Thyroid gland (tissue), 4 donors: ENCODE measurements at regions not wholly inside any gene's neighbourhood (a gene's known extent, or its start where the extent isn't known, plus 50 kb on each side); places are given as distances from the start of the nearest gene placed in this dataset.

Source experiments
- DNase-seq, 2 donors: peaks; one replicate each; pipeline ENCODE4 v3.0.0-alpha.2; 2019
- H3K27ac ChIP-seq, 3 donors: fragments of 200-600 bp; sonication (generic); 1 replicate in 2 of 3; 2 replicates in 1 of 3; pipeline ENCODE4 v1.5.1; 2016 to 2019; ENCODE audit warnings: mild to moderate bottlenecking in 1 of 3, moderate library complexity in 1 of 3
- H3K27me3 ChIP-seq: fragments of 200-600 bp; sonication (generic); one replicate; pipeline ENCODE4 v1.5.1; 2019
- H3K36me3 ChIP-seq, 2 donors: fragments of 200-600 bp; sonication (generic); one replicate each; pipeline ENCODE4 v1.5.1; 2016 to 2019
- H3K4me1 ChIP-seq, 2 donors: fragments of 200-600 bp; sonication (generic); one replicate each; pipeline ENCODE4 v1.5.1; 2017 to 2019
- H3K4me3 ChIP-seq, 3 donors: fragments of 200-600 bp; sonication (generic); replicated peaks in 1 of 3; 1 replicate in 2 of 3; 2 replicates in 1 of 3; pipeline ENCODE4 v1.5.1; 2016; ENCODE audit warnings: mild to moderate bottlenecking in 1 of 3
- H3K9me3 ChIP-seq: fragments of 200-600 bp; sonication (generic); one replicate; pipeline ENCODE4 v1.5.1; 2017
- POLR2A ChIP-seq, 2 donors: fragments of 450-650 bp; IDR thresholded peaks; one replicate each; pipeline ENCODE4 v1.6.1; 2017; ENCODE audit warnings: antibody characterized with exemption in 2 of 2, mild to moderate bottlenecking in 2 of 2, moderate library complexity in 1 of 2
- WGBS, 2 donors: methylation state at CpG; one replicate each; pipeline ENCODE4 v1.1.5; 2017; 5-methylcytosine and 5-hydroxymethylcytosine counted together
- intact Hi-C: fragments of 100-400 bp; cut with DNase I; formaldehyde crosslinking; loops from one replicate; pipeline ENCODE4 v1.15.1; 2023
- TF ChIP-seq, protein P1 (sequence below), 6 experiments: fragments of 200-600 bp in 3 of 6; fragments of 450-650 bp in 3 of 6; sonication (generic) in 3 of 6; IDR thresholded peaks; one replicate each; pipeline ENCODE4 v1.5.1; 2016 to 2019; ENCODE audit warnings: antibody characterized with exemption in 6 of 6, mild to moderate bottlenecking in 2 of 6, inconsistent platforms in 1 of 6, moderate library complexity in 1 of 6

GRCh38 chr6:81307651-81308214 is 444.7 kb downstream of the TENT5A start:
- TF ChIP-seq, protein P1, sequence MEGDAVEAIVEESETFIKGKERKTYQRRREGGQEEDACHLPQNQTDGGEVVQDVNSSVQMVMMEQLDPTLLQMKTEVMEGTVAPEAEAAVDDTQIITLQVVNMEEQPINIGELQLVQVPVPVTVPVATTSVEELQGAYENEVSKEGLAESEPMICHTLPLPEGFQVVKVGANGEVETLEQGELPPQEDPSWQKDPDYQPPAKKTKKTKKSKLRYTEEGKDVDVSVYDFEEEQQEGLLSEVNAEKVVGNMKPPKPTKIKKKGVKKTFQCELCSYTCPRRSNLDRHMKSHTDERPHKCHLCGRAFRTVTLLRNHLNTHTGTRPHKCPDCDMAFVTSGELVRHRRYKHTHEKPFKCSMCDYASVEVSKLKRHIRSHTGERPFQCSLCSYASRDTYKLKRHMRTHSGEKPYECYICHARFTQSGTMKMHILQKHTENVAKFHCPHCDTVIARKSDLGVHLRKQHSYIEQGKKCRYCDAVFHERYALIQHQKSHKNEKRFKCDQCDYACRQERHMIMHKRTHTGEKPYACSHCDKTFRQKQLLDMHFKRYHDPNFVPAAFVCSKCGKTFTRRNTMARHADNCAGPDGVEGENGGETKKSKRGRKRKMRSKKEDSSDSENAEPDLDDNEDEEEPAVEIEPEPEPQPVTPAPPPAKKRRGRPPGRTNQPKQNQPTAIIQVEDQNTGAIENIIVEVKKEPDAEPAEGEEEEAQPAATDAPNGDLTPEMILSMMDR (IDR thresholded peaks at IDR 0.05) = no peak
- no peak for TF ChIP-seq POLR2A (IDR thresholded peaks at IDR 0.05)
- Histone ChIP-seq H3K4me1 (no peaks in the 10 kb centered on the region), H3K9me3 (no peaks in the 10 kb centered on the region), H3K27ac (no peak overlapping the region), H3K4me3 (no peak overlapping the region), H3K27me3 (no peaks in the 10 kb centered on the region), H3K36me3 (no peaks in the 10 kb centered on the region)
- intact Hi-C loops = no loop called here
- 85 to 89% methylated on average over 4 of the region's 4 CpGs for WGBS, 2 donors
- no peak for DNase-seq

DNA sequence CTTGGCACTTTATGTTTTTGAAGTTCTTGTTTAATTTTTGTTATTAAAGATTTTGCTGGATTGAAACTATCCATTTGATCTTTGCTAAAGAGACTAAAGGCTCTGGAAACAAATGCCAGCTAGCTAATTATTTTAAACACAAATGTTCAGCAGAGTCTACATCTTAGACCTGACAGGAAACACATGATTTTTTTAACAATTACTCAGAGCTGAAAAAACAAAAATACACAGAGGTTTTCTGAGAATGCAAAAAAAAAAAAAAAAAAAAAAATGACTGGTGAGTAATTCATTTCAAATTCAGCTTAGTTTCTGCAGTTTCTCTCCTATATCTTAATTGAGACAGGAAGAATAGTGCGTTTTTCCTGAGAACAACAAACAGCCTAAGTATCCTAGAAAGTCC is 448.0 kb downstream of the TENT5A start:
- no peaks in the 10 kb centered on the region for H3K27me3 ChIP-seq
- no peak for DNase-seq
- H3K27ac ChIP-seq = no peak overlapping the region
- intact Hi-C loops = no loop called here
- 63 to 70% methylated on average over 1 of the region's 1 CpG for WGBS, 2 donors
- TF ChIP-seq, protein P1 (IDR thresholded peaks at IDR 0.05) = no peak
- no peak for TF ChIP-seq POLR2A (IDR thresholded peaks at IDR 0.05)
- no peaks in the 10 kb centered on the region for H3K36me3 ChIP-seq
- H3K9me3 ChIP-seq = no peaks in the 10 kb centered on the region
- no peak overlapping the region for H3K4me3 ChIP-seq
- H3K4me1 ChIP-seq = no peaks in the 10 kb centered on the region

DNA sequence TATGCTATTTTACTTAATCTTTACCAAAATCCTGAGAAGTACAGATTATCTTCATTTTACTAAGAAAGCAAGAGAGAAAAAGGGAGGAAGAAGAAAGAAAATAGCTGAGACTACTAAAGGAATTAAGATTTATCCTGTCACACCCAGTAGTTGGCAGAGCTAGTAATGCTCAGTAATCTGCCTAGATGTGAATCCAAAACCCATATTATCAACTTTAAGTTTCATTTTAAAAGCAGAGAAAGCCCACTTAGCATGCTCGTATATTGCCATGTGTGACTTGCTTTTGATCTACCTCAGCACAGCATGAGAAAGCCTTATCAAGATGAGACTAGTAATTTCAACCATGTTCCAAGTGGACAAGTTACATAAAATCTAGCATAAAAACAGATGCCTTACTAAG is 451.5 kb downstream of the TENT5A start:
- no peak for DNase-seq
- TF ChIP-seq, protein P1 (IDR thresholded peaks at IDR 0.05) = no peak
- TF ChIP-seq POLR2A (IDR thresholded peaks at IDR 0.05) = no peak
- H3K4me3 ChIP-seq = no peak overlapping the region
- WGBS, 2 donors = 75 to 81% methylated on average over 1 of the region's 1 CpG
- H3K27ac ChIP-seq = no peak overlapping the region
- no peaks in the 10 kb centered on the region for H3K4me1 ChIP-seq
- no peaks in the 10 kb centered on the region for H3K27me3 ChIP-seq
- H3K36me3 ChIP-seq = no peaks in the 10 kb centered on the region
- intact Hi-C loops = no loop called here
- H3K9me3 ChIP-seq = no peaks in the 10 kb centered on the region

GRCh38 chr6:81298751-81299150 is 453.7 kb downstream of the TENT5A start:
- intact Hi-C loops = no loop called here
- Histone ChIP-seq H3K27ac (no peak overlapping the region), H3K9me3 (no peaks in the 10 kb centered on the region), H3K4me3 (no peak overlapping the region), H3K4me1 (no peaks in the 10 kb centered on the region), H3K36me3 (no peaks in the 10 kb centered on the region), H3K27me3 (no peaks in the 10 kb centered on the region)
- TF ChIP-seq POLR2A (IDR thresholded peaks at IDR 0.05) = no peak
- TF ChIP-seq, protein P1 (IDR thresholded peaks at IDR 0.05) = no peak
- 83 to 91% methylated on average over 3 of the region's 3 CpGs for WGBS, 2 donors
- DNase-seq = no peak

- intact Hi-C loops = no loop called here
- Histone ChIP-seq H3K4me1 (no peaks in the 10 kb centered on the region), H3K9me3 (no peaks in the 10 kb centered on the region), H3K4me3 (no peak overlapping the region), H3K36me3 (no peaks in the 10 kb centered on the region), H3K27ac (no peak overlapping the region), H3K27me3 (no peaks in the 10 kb centered on the region)
- DNase-seq = no peak
- TF ChIP-seq, protein P1 (IDR thresholded peaks at IDR 0.05) = no peak
- no peak for TF ChIP-seq POLR2A (IDR thresholded peaks at IDR 0.05)
These were observed 457.2 kb downstream of the TENT5A start for GRCh38 chr6:81295310-81295709.
